DMS 273 (cell line): ENCODE measurements at regions not wholly inside any gene's neighbourhood (a gene's known extent, or its start where the extent isn't known, plus 50 kb on each side); places are given as distances from the start of the nearest gene placed in this dataset.

Experiments
- DNase-seq: peaks from one replicate; lab custom pipeline; 2025; ENCODE audit not compliant: unreplicated experiment; lab: John Stamatoyannopoulos, UW

DNA sequence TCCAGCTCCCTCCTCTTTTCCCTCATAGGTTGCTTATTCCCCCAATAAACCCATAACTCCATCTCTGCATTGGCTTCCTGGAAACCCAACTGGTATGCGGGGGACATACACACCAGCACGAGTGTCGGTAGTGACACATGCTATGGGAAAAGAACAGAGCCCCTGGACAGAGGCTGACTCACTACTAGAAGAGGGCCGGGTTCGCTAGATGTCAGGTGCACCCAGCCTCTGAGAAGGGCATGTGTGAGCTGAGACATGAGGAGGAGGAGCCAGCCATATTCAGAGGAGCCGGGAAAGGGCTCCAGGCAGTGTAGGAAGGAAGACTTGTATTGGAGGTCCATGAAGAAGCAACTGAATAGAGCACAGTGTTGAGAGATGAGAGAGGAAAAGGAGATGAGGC lies 241.1 kb downstream of the SOX9 start:
- DNase-seq: no peak

GRCh38 chr17:72362376-72363088 lies 241.7 kb downstream of the SOX9 start:
- no peak for DNase-seq

DNA sequence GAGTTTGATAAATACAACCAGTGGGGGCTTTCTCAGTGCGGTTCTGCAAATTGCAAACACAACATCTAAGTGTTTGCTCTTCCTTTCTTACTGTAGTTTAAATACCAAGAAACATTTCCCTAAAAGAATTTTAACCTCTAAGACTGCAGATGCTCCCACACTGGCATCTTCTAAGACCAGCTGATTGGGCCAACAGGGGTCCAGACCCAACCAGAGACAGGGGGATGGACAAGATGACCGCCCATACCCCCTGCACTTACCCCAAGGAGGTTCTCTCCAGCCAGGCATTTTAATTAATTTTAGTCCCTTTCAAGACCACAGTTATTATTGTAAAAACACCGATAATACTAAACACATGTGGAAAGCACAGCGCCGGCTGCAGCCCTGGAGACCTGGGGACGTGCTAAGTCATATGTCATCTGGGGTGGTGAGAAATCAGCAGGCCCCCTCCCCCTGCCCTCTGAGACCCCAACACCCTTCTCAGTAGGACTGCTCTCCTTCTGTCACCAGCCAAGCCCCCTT lies 242.3 kb downstream of the SOX9 start:
- no peak for DNase-seq

DNA sequence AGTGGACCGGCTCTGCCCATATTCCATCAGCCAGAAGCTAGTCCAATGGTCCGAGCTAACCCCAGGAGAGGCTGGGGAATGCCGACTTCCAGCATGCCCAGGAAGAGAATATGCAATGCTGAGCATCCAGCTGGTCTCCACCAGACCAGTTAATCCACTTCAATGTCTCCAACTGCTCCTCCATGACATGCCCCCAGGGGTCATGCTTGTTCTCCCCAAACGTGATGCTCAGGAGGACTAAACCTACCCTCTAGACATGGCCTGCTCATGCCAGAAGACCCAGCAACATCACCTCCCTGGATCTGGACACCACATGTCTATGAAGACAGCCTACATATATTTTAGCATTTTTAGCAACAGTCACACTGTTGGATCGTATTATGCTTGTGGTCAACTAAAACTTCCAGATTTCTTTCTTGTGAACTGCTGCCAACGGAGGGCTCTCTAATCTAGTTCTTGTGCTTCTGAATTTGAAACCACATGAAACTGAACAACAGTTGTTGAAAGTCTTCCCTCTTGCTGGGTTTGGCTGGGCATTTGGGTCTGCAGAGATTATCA lies 245.1 kb downstream of the SOX9 start:
- no peak for DNase-seq

DNA sequence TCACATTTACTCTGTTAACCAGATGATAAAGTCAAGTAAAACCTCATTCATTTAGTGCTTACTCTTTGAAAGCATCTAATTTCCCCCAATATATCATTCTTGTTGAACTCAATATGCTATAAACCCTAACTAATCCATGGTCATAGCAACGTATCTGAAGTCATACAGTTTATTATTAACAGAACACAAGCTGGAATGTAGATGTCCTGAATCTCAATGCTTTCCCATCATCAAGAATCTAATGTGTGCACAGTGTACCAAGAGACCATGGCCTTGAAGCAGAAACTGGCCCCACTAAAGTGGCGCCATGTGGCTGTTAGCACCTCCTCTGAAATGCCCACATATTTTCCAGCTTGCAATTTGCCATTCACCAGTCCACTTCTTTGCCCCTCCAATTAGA lies 245.8 kb downstream of the SOX9 start:
- no peak for DNase-seq

DNA sequence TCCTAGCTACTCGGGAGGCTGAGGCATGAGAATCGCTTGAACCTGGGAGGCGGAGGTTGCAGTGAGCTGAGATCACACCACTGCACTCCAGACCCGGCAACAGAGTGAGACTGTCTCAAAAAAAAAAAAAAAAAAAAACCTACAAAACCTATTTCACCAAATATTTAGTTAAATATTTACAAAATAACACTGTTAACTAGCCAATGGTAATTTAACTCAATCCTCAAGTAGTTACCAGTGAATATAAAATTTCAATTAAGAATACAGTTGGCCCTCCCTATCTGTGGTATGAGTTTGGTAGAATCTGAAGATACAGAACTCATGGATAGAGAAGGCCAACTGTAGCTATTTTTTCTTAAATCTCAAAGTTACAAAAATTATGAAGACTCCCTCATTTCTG lies 247.4 kb downstream of the SOX9 start:
- no peak for DNase-seq

DNA sequence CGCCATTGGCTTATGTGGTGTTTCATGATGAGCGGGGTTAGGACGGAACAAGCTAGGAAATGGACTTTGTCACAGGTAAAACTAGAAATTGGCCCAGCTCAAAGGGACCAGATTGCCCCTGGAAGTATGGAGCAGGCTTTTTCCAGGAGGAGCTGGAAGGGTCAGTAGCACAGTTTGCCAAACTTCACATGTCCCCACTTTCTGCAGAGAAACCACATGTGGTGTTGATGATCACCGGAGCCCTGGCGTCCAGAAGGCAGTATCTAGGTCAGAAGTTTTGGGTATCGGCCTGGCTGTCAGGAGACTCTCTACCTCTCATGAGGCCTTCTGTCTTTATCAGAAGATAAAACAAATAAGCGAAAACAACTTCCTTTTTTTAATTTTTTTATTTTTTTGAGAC lies 248.5 kb downstream of the SOX9 start:
- no peak for DNase-seq

DNA sequence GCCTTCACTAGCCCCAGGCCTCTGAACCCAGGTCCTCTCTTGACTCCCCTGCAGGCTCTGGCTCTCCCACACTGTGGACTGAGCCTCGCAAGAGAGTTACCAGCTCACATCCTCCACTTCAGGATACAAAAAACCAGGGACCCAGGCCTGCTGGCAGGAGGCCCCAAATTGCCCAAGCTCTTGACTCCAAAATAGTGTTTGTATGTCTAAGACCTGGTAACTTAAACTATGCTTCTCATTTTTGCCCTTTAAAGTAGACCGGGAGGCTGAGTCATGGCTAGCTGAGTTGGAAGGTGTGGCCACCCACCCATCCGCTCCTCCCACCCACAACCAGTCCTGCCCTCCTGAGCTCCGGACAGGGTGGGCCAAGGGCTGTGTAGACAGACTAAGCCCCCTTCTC lies 250.0 kb downstream of the SOX9 start:
- DNase-seq: no peak

GRCh38 chr17:72372185-72372584 lies 251.4 kb downstream of the SOX9 start:
- no peak for DNase-seq

- DNase-seq: peak; percentile 83
Observed at GRCh38 chr17:72373910-72374741, 253.3 kb downstream of the SOX9 start.

DNA sequence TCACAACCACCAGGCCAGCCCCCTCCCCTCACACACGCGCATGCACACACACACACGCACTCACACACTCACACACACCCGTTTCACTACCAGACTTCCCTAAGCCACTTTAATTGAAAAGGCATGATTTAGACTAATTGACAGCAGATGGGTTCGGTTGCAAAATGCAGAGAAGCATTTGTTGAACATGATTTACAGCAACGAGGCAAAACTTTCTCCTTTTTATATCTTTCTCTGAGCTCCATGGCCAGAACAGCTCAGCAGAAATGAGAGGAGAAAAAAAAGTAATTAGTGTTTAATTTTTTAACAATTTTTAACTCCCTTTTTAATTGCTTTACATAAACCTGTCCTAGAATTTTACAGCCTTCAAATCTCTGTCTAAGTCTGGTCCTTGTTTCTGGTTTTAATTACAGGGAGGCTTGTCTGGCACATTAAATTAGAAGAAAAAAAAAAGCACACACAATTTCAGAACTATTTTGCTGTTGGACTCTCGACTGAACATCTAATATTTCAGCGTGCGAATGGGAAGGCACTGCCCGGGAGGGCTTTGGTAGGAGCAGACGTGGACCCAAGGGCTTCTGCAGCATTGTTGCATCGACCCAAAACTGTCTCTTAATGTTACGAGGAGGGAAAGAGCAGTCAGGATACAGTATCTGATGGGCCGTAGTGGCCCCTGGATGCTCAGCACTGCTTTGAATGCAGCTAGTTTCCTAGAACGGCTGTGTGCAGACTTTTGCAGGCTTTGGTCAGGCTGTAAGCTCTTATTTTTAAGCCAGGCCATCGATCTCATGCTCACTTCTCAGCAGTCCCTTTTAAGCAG lies 255.9 kb downstream of the SOX9 start:
- DNase-seq: peak; percentile 42

DNA sequence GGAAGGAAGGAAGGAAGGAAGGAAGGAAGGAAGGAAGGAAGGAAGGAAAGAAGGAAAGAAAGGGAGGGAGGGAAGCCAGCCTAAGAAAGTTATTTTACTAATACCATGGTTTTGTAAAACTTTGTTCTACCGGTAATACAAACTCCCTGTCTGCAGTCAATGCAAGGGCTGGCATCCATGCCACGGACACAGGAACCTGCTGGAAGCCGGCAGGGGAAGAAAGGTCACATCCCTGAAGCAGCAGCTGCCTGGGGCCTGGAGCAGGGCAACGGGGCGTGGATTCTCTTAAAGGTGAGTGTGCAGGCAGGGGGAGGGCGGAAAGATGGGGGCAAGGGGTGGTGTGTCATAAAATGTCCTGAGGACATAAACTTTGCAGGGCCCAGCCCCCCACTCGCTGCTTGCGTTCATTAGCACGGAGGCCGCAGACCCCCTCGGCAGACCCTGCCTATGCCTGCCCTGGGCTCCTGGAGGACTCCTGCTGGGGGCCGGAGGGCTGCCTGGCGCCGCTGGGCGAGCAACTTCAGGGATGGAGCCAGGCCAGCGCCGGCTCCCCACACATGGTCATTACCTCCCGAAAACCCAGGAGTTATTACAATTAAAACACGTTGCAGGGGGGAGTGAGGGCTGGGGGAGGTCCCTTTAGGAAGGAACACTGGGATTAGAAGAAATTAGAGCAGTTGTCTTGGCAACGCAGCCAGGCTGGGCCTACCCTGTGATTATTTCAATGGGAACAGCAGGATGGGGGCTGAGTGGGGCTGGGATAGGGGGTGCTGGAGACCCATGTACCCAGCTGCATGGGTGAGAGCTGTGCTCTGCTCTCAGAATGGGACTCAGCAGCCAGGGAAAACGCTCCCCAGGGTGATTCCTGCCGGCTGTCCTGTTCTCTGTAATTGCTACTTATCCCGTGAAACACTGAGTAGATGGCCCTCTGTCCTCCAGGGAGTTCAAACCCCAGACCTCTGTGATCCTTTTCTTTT lies 257.9 kb downstream of the SOX9 start:
- DNase-seq: peak; percentile 42

- no peak for DNase-seq
Observed at GRCh38 chr17:72379516-72379915, 258.7 kb downstream of the SOX9 start.

DNA sequence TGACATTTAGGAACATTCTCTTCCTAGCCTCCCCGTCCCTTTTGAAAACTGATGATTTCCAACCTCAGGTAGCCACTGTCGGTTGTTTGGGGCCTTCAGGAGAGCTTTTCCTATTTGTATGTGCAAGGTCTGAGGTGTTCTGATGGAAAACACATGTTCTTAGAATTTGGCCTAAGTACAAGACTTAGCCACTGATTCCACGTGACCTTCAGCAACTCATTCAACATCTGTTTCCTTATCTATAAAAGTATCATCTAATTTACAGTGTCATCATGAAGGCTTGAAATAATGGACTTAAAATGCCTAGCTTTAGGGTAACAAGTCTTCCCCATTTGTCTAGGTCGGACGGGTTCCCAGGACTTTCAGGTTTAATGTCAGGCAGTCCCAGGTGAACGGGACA lies 259.3 kb downstream of the SOX9 start:
- DNase-seq: no peak

DNA sequence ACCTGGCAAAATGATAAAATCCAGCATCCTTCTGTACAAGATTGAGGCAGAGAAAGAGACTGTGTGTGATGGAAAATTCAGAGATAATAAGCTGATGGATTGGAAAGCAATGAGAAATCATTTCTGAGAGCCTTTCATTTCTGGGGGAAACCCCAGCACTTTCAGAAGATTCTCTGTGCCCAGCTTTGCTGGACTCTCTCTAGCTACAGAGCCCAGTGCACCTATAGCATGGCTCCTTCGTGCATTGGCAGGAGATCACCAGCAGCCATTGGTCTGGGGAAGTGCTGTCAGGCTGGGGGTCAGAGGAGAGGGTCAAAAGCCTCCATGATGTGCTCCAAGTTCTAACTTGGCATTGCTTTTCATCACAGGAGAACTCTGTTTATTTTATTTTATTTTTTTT lies 259.9 kb downstream of the SOX9 start:
- no peak for DNase-seq

DNA sequence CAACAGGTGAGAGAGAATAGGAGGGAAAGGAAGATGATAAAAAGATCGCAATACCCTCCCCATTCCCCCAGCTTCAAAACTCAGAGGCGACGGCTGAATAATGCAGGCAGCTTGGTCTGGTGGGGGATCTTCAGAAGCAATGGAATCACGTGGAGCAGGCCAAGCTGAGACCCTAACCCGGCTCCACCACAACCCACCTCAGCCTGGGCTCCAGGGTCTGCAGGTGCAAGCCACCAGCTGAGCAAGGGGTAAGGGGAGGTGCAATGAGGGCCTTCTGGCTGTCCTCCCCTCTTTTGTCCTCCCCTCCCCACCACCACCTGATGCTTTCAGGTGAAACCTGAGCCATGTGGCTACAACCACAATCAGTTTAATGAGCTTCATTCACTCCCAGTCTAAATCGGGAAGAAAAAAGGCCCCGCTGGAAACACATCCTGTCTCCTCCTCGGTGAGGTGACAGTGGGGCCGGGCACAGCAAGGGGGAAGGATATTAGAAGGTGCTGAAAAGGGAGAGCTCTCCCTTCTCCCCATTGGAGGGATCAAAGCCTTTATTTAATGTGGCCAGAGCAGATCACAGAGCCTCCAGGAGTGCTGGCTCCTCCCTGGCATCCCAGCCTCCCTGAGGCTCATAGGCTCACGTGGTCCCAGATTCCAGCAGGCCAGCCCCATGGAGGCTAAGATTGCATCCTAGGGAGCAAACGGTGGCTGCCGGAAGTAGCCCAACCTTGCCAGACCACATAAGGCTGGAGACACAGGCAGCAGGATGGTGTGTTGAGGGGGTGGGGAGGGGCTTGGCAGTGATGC lies 261.0 kb downstream of the SOX9 start:
- peak; percentile 69 for DNase-seq

GRCh38 chr17:72382971-72383722 lies 262.3 kb downstream of the SOX9 start:
- peak; percentile 48 for DNase-seq

- no peak for DNase-seq
Observed at GRCh38 chr17:72385475-72385874, 264.7 kb downstream of the SOX9 start.
